K562 (cell line): ENCODE measurements at regions not wholly inside any gene's neighbourhood (a gene's known extent, or its start where the extent isn't known, plus 50 kb on each side); places are given as distances from the start of the nearest gene placed in this dataset.

Experiments used
- ATAC-seq: fragments of 200-7000 bp; cut with Tn5 transposase; 3 replicates; pipeline ENCODE4 v1.9.1; 2020; ENCODE audit warnings: moderate library complexity
- BruUV-seq: library from RNA; stranded (reverse); fragments of 400-500 nt; replicated peaks from 2 replicates; lab custom pipeline; 2021; lab: Mats Ljungman, UMichigan
- CTCF ChIA-PET: fragments of 300-600 bp; formaldehyde crosslinking; extraction: SDS; loops from one replicate; lab custom pipeline; 2021; ENCODE audit warnings: low intra/inter-chr PET ratio; lab: Yijun Ruan, JAX
- POLR2A ChIA-PET: fragments of 300-600, 350-650 bp; sonication (Branson Sonifier 250); formaldehyde crosslinking; extraction: SDS; loops from one replicate; lab custom pipeline; 2021; ENCODE audit warnings: antibody characterized with exemption, inconsistent platforms; lab: Yijun Ruan, JAX
- DNase-seq, 4 experiments: peaks; one replicate each; pipeline versions ENCODE4 v3.0.0 to v3.0.0-alpha.2; 2011 to 2018; ENCODE audit warnings: low spot score in 3 of 4, mixed read lengths in 3 of 4; ENCODE audit errors: extremely low read depth in 1 of 4
- FAIRE-seq: peaks from 2 replicates; lab custom pipeline; 2011; peaks lifted over from hg19 to GRCh38; lab: Jason Lieb, UNC
- H2AFZ ChIP-seq: 2 replicates; pipeline ENCODE4 v1.6.0; 2011; ENCODE audit warnings: low read depth, low read length, control low read depth, inconsistent platforms
- H3K27ac ChIP-seq: fragments of 200-600 bp; 3 replicates; pipeline ENCODE4 v1.8.0; 2011; ENCODE audit warnings: low read depth, mild to moderate bottlenecking, control low read depth, inconsistent platforms, low read length, moderate library complexity, mixed read lengths; ENCODE audit errors: extremely low read depth
- H3K27me3 ChIP-seq, 2 experiments: fragments of 300-600 bp in 1 of 2; 2 replicates in 1 of 2; 3 replicates in 1 of 2; pipeline versions ENCODE4 v1.6.0 to v1.8.0; 2011; ENCODE audit warnings: inconsistent platforms in 2 of 2, low read length in 2 of 2, mild to moderate bottlenecking in 1 of 2, mixed read lengths in 1 of 2, moderate library complexity in 1 of 2; ENCODE audit not compliant: control insufficient read depth in 2 of 2, insufficient read depth in 2 of 2
- H3K36me3 ChIP-seq: fragments of 300-600 bp; 3 replicates; pipeline ENCODE4 v1.8.0; 2011; ENCODE audit warnings: mild to moderate bottlenecking, low read length, inconsistent platforms; ENCODE audit not compliant: control insufficient read depth, insufficient read depth
- H3K4me1 ChIP-seq, 2 experiments: fragments of 200-600 bp in 1 of 2; replicated peaks in 1 of 2; 2 replicates in 1 of 2; 3 replicates in 1 of 2; pipeline versions ENCODE4 v1.5.1 to v1.8.0; 2011; ENCODE audit warnings: inconsistent platforms in 2 of 2, low read length in 2 of 2, mild to moderate bottlenecking in 1 of 2, mixed read lengths in 1 of 2, moderate library complexity in 1 of 2; ENCODE audit not compliant: control insufficient read depth in 2 of 2, insufficient read depth in 2 of 2
- H3K4me2 ChIP-seq: 2 replicates; pipeline ENCODE4 v1.6.1; 2011; ENCODE audit warnings: low read length, control low read depth, inconsistent platforms, mixed read lengths; ENCODE audit not compliant: insufficient read depth
- H3K4me3 ChIP-seq: fragments of 200-600 bp; sonication (generic), shearing (Covaris generic); 2 replicates; pipeline ENCODE4 v1.5.1; 2016; ENCODE audit warnings: control low read depth, inconsistent platforms
- H3K79me2 ChIP-seq: fragments of 200-600 bp; 3 replicates; pipeline ENCODE4 v1.8.0; 2011; ENCODE audit warnings: low read length, inconsistent platforms; ENCODE audit not compliant: control insufficient read depth, insufficient read depth
- H3K9ac ChIP-seq, 2 experiments: 2 replicates each; pipeline versions ENCODE4 v1.6.0 to v1.6.1; 2011; ENCODE audit warnings: low read depth in 2 of 2, low read length in 2 of 2, control low read depth in 1 of 2, inconsistent platforms in 1 of 2, mild to moderate bottlenecking in 1 of 2, mixed read lengths in 1 of 2; ENCODE audit not compliant: insufficient read depth in 1 of 2
- H3K9me1 ChIP-seq: one replicate; pipeline ENCODE4 v1.6.0; 2011; ENCODE audit warnings: inconsistent platforms, mild to moderate bottlenecking, low read length, moderate library complexity; ENCODE audit not compliant: control insufficient read depth, insufficient read depth
- H3K9me3 ChIP-seq: replicated peaks from 2 replicates; pipeline ENCODE4 v1.5.1; 2011; ENCODE audit warnings: low read depth, low read length, inconsistent platforms; ENCODE audit not compliant: control insufficient read depth, insufficient read depth
- H4K20me1 ChIP-seq: replicated peaks from 2 replicates; pipeline ENCODE4 v1.6.1; 2011; ENCODE audit warnings: low read length, inconsistent platforms, mixed read lengths; ENCODE audit not compliant: control insufficient read depth, insufficient read depth
- CBX3 ChIP-seq, 2 experiments: IDR thresholded peaks; 1 replicate in 1 of 2; 2 replicates in 1 of 2; pipeline ENCODE4 v1.6.1; 2012; ENCODE audit warnings: inconsistent platforms in 2 of 2, low read length in 2 of 2, borderline replicate concordance in 1 of 2, control low read depth in 1 of 2
- ETV1 ChIP-seq: fragments of 450-650 bp; conservative IDR thresholded peaks from 2 replicates; pipeline ENCODE4 v1.6.1; 2016; ENCODE audit warnings: missing genetic modification characterization, control low read depth, low read depth, missing compliant biosample characterization
- ETV6 ChIP-seq, 3 experiments: fragments of 150-350 bp in 1 of 3; sonication (generic) in 1 of 3; formaldehyde crosslinking in 1 of 3; IDR thresholded peaks; 2 replicates each; pipeline versions ENCODE4 v1.6.1 to v1.8.0; 2014 to 2022; ENCODE audit warnings: borderline replicate concordance in 2 of 3, low read depth in 2 of 3, antibody characterized with exemption in 1 of 3, low read length in 1 of 3, mild to moderate bottlenecking in 1 of 3, missing genetic modification reagents in 1 of 3
- HDAC1 ChIP-seq, 2 experiments: fragments of 450-650 bp; IDR thresholded peaks; 2 replicates each; pipeline ENCODE4 v1.6.1; 2016 to 2017; ENCODE audit warnings: inconsistent platforms in 1 of 2, mild to moderate bottlenecking in 1 of 2, moderate library complexity in 1 of 2
- HDAC8 ChIP-seq: fragments of 450-650 bp; IDR thresholded peaks from 2 replicates; pipeline ENCODE4 v1.6.1; 2016; ENCODE audit warnings: mild to moderate bottlenecking, missing genetic modification characterization, moderate library complexity, missing compliant biosample characterization
- HIVEP1 ChIP-seq: fragments of 250-450 bp; sonication (Bioruptor Pico); IDR thresholded peaks from 2 replicates; pipeline ENCODE4 v1.4.0; 2020; ENCODE audit warnings: mild to moderate bottlenecking
- ID3 ChIP-seq, 2 experiments: fragments of 250-450 bp in 1 of 2; fragments of 450-650 bp in 1 of 2; sonication (Bioruptor Pico) in 1 of 2; IDR thresholded peaks; 2 replicates each; pipeline versions ENCODE4 v1.6.1 to v1.8.0; 2016 to 2021; ENCODE audit warnings: mild to moderate bottlenecking in 2 of 2, moderate library complexity in 2 of 2, missing compliant biosample characterization in 1 of 2, missing genetic modification characterization in 1 of 2
- IRF1 ChIP-seq: sonication (generic); formaldehyde crosslinking; IDR thresholded peaks from 2 replicates; pipeline ENCODE4 v1.8.0; 2022; ENCODE audit warnings: missing genetic modification reagents, mild to moderate bottlenecking, borderline replicate concordance
- KLF16 ChIP-seq: IDR thresholded peaks from 2 replicates; pipeline ENCODE4 v1.6.1; 2016; ENCODE audit warnings: antibody characterized with exemption
- LARP7 ChIP-seq: fragments of 450-650 bp; IDR thresholded peaks from 2 replicates; pipeline ENCODE4 v1.6.1; 2016
- MCM3 ChIP-seq: fragments of 450-650 bp; IDR thresholded peaks from 2 replicates; pipeline ENCODE4 v1.6.1; 2016
- NBN ChIP-seq: fragments of 450-650 bp; IDR thresholded peaks from 2 replicates; pipeline ENCODE4 v1.6.1; 2016; ENCODE audit warnings: low read depth, mild to moderate bottlenecking
- NCOA2 ChIP-seq, 2 experiments: fragments of 450-650 bp; IDR thresholded peaks; 2 replicates each; pipeline ENCODE4 v1.6.1; 2018; ENCODE audit warnings: mild to moderate bottlenecking in 2 of 2, moderate library complexity in 1 of 2; ENCODE audit not compliant: partially characterized antibody in 2 of 2
- PCBP1 ChIP-seq: fragments of 200-400 bp; formaldehyde crosslinking; IDR thresholded peaks from 2 replicates; pipeline ENCODE4 v1.6.1; 2018; ENCODE audit warnings: mild to moderate bottlenecking, low read depth, low read length; ENCODE audit not compliant: poor library complexity, severe bottlenecking
- RBFOX2 ChIP-seq: fragments of 200-400 bp; formaldehyde crosslinking; IDR thresholded peaks from 2 replicates; pipeline ENCODE4 v1.6.1; 2017; ENCODE audit warnings: low read depth, mild to moderate bottlenecking, low read length, moderate library complexity
- RNF2 ChIP-seq: sonication (generic); IDR thresholded peaks from 2 replicates; pipeline ENCODE4 v1.6.1; 2016
- SIRT6 ChIP-seq: IDR thresholded peaks from one replicate; pipeline ENCODE4 v1.6.1; 2012; ENCODE audit warnings: low read depth, mild to moderate bottlenecking, control low read depth, inconsistent platforms, low read length, moderate library complexity
- XRCC4 ChIP-seq: IDR thresholded peaks from one replicate; pipeline ENCODE4 v1.6.1; 2011; ENCODE audit not compliant: insufficient read depth, insufficient read length; ENCODE audit errors: extremely low read depth
- ZNF280A ChIP-seq: fragments of 450-650 bp; IDR thresholded peaks from 2 replicates; pipeline ENCODE4 v1.6.1; 2018; ENCODE audit warnings: mild to moderate bottlenecking, low read depth; ENCODE audit not compliant: partially characterized antibody
- WGBS: fragments of 100-300 bp; shearing (Covaris generic); methylation state at CpG from one replicate; pipeline ENCODE4 v1.1.6; 2016; ENCODE audit warnings: low coverage, mixed read lengths; ENCODE audit not compliant: insufficient coverage; ENCODE audit errors: missing lambda C conversion rate; 5-methylcytosine and 5-hydroxymethylcytosine counted together
- in situ Hi-C: fragments of 300-500 bp; cut with MboI; formaldehyde crosslinking; loops from 4 replicates; pipeline ENCODE4 v1.15.0; 2018; ENCODE audit warnings: inconsistent platforms, mixed read lengths
- intact Hi-C: fragments of 100-400 bp; cut with micrococcal nuclease; formaldehyde crosslinking; loops from 2 replicates; pipeline ENCODE4 v1.14.2; 2022

GRCh38 chr1:8122477-8123407 lies 96.6 kb upstream of the ERRFI1 start:
- 16% methylated on average over 15 of the region's 15 CpGs for WGBS
- Histone ChIP-seq H3K36me3 (no peaks in the 10 kb centered on the region), H3K79me2 (no peaks in the 10 kb centered on the region), H3K9me3 (no peaks in the 10 kb centered on the region), H3K4me2 (peak overlapping the region; percentile 47), H3K4me1 (peaks cover 20 to 36% of the 10 kb centered on the region in 2 experiments), H2AFZ (peak overlapping the region; percentile 95), H3K9ac (peak overlapping the region in 1 of 2 experiments; percentile 47; a peak in 2 of 4 replicates), H4K20me1 (no peaks in the 10 kb centered on the region), H3K27me3 (no peaks in the 10 kb centered on the region), H3K4me3 (no peak overlapping the region; the same call in 1 of the 2 replicates), H3K27ac (peak overlapping the region; percentile 88), H3K9me1 (no peaks in the 10 kb centered on the region)
- in situ Hi-C loops = no loop called here
- CTCF ChIA-PET = no interaction called here
- peak; percentile 85 for ATAC-seq
- no TSS peak for BruUV-seq
- FAIRE-seq = peak; percentile 91
- intact Hi-C loops = no loop called here
- POLR2A ChIA-PET = interaction anchor here (0.6 to 1.4 kb wide), 5 partner anchors 9 to 37 kb away, joined by 3 to 9 read pairs (median 3); no protein-coding TSS in a partner anchor
- DNase-seq = peak; percentile 42 to 92 (median 60)
- TF ChIP-seq HIVEP1 (CRISPR knock-in tag) (no peak), NBN (no peak), XRCC4 (no peak), ID3 (CRISPR knock-in tag; IDR thresholded peaks at IDR 0.05) (peak; percentile 89), ID3 (tag; IDR thresholded peaks at IDR 0.05) (peak; percentile 99), ZNF280A (no peak), ETV1 (tag) (peak; percentile 86), SIRT6 (no peak), RNF2 (no peak; the same call in 1 of the 2 replicates), PCBP1 (no peak), KLF16 (no peak), HDAC8 (tag) (peak; percentile 99), IRF1 (CRISPR knock-in tag) (no peak), MCM3 (no peak), HDAC1 (IDR thresholded peaks at IDR 0.05) (no peak), LARP7 (no peak), NCOA2 (IDR thresholded peaks at IDR 0.05; ENCODE audit: partially characterized antibody in 2 of 2) (no peak), RBFOX2 (peak; percentile 13; the same call in 1 of the 2 replicates), ETV6 (IDR thresholded peaks at IDR 0.05; ENCODE audit: borderline replicate concordance in 1 of 2, low read depth in 2 of 2, low read length in 1 of 2) (no peak), ETV6 (CRISPR knock-in tag; IDR thresholded peaks at IDR 0.05; ENCODE audit: borderline replicate concordance) (no peak), CBX3 (IDR thresholded peaks at IDR 0.05; ENCODE audit: borderline replicate concordance in 1 of 2, low read length in 2 of 2) (peak in 1 of 2 experiments; percentile 77; a peak in 1 of 3 replicates)
